Upper lobe of left lung (tissue), 4 donors: ENCODE measurements at regions not wholly inside any gene's neighbourhood (a gene's known extent, or its start where the extent isn't known, plus 50 kb on each side); places are given as distances from the start of the nearest gene placed in this dataset.

Experiments
- EP300 ChIP-seq, 4 donors: sonication (generic); formaldehyde crosslinking; IDR thresholded peaks; one replicate each; pipeline ENCODE4 v1.5.1; 2017; ENCODE audit warnings: antibody characterized with exemption in 4 of 4, control low read depth in 2 of 4
- TF ChIP-seq, protein P1 (sequence below), 6 experiments: fragments of 450-650 bp in 4 of 6; fragments of 200-600 bp in 2 of 6; sonication (generic) in 2 of 6; IDR thresholded peaks; one replicate each; pipeline ENCODE4 v1.5.1; 2016 to 2019; ENCODE audit warnings: antibody characterized with exemption in 6 of 6

DNA sequence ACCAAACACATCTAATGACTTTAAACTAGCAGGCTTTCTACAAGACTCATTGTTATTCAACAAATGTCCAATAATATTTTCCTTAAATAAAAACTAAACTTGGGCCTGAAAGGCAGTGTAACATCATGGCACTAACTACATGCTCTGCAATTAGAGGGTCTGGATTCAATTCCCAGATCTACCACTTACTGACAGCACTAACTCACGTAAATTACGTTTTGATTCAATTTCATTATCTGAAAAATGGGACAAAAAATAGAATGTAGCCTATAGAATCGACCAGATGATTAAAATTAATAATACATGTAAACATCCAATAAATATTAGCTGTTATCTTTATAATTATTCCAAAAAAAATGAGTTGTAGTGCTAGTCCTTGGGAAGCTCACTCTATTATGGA lies 98.0 kb upstream of the DDX18 start:
- TF ChIP-seq EP300 (IDR thresholded peaks at IDR 0.05), result no peak
- TF ChIP-seq, protein P1, sequence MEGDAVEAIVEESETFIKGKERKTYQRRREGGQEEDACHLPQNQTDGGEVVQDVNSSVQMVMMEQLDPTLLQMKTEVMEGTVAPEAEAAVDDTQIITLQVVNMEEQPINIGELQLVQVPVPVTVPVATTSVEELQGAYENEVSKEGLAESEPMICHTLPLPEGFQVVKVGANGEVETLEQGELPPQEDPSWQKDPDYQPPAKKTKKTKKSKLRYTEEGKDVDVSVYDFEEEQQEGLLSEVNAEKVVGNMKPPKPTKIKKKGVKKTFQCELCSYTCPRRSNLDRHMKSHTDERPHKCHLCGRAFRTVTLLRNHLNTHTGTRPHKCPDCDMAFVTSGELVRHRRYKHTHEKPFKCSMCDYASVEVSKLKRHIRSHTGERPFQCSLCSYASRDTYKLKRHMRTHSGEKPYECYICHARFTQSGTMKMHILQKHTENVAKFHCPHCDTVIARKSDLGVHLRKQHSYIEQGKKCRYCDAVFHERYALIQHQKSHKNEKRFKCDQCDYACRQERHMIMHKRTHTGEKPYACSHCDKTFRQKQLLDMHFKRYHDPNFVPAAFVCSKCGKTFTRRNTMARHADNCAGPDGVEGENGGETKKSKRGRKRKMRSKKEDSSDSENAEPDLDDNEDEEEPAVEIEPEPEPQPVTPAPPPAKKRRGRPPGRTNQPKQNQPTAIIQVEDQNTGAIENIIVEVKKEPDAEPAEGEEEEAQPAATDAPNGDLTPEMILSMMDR (IDR thresholded peaks at IDR 0.05), result no peak
